GM21619 (cell line): ENCODE measurements at regions not wholly inside any gene's neighbourhood (a gene's known extent, or its start where the extent isn't known, plus 50 kb on each side); places are given as distances from the start of the nearest gene placed in this dataset.

Experiments used
- ATAC-seq: cut with Tn5 transposase; IDR thresholded peaks from one replicate; pipeline ENCODE4 v1.9.1; 2021; ENCODE audit not compliant: unreplicated experiment

DNA sequence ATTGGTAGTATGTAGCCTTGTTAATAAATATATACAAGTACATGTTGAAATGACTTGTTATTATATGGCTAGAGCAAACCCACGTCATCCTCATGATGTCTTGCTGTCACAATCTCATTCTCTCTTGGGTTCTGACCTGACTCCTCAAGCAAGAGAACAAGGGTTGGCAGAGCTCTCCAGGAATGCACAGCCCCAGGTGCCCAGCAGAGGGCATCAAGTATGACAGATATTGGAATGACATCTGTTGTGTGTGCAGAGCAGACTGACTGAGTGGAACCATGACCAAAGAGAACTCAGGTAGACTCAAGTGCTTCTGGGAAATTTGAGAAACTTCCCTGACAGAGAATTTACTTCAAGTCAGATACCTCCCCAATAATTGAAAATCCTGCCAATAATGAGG is 90.6 kb downstream of the PAX1 start:
- no peak for ATAC-seq

DNA sequence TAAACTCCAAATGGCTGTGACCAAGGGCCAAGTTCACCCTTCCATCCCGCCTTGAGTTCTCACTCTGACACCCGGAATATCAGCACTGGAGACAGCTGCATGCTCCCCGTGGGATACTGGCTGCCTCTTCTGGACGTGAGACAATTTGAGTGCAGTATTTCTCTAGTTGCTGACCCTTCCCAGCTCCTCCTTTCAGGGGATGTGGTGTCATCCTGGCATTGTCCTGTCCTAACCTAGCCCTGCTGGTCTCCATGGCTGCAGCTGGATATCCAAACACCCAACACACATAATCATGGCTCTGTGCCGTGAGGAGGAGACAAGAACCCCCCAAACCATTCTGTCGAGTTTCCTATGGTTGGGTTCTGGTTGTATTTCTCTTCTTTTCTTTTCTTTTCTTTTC is 82.6 kb downstream of the PAX1 start:
- no peak for ATAC-seq

DNA sequence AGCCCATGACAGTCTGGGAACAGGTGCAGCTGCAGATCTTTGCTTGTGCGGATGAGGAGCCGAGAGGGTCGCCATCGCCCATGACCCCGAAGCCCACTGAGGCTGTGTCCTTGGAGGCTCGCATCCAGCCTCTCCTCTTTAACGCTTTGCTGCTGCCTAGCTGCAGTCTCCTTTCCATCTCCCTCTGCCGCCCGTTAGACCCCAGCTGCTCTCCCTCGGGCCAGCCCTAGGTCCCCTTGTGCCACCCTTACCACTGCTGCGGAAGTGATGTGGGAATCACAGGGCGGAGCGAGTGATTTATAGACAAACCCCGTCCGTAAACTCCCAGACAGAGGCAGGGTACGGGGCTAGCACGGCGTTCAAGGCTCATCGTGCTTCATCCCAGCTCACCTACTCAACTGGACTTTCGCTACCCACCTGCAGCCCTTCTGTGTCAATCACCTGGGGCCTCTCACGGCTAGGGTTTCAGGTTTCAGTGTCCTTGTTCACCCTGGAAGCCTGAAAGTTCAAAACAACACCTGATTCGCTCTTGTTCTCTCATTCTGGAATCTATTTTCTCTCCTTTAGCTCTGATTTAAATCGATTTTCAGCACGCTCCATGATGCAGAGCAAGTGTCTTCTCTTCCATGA is 76.1 kb downstream of the PAX1 start:
- no peak for ATAC-seq

DNA sequence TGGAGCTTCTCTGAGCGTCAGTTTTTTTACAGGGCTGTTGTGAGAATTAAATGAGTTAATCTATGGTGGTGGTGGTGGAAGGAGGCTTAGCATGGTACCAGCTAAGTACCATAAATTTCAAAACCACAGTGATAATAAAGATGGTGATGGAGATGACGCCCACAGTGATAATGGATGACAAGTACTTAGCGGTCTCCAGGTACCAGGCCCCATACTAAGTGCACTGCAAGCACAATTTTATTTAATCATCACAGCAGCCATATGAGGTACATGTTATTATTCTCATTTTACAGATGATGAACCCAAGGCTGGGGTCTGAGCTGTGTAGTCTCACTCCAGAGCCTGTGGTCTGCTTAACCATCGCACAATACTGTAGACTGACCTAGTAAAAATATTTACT is 75.1 kb downstream of the PAX1 start:
- no peak for ATAC-seq
